Stimulated activated CD8-positive, alpha-beta memory T cell treated with anti-CD3 and anti-CD28 coated beads, Interleukin-12 subunit alpha, Interleukin-12 subunit beta, amount 100 ng/mL, for 24 hours (primary cell): ENCODE measurements at regions not wholly inside any gene's neighbourhood (a gene's known extent, or its start where the extent isn't known, plus 50 kb on each side); places are given as distances from the start of the nearest gene placed in this dataset.

Source experiments
- DNase-seq: peaks from one replicate; pipeline ENCODE4 v3.0.0-alpha.2; 2020; ENCODE audit errors: extremely low read depth

DNA sequence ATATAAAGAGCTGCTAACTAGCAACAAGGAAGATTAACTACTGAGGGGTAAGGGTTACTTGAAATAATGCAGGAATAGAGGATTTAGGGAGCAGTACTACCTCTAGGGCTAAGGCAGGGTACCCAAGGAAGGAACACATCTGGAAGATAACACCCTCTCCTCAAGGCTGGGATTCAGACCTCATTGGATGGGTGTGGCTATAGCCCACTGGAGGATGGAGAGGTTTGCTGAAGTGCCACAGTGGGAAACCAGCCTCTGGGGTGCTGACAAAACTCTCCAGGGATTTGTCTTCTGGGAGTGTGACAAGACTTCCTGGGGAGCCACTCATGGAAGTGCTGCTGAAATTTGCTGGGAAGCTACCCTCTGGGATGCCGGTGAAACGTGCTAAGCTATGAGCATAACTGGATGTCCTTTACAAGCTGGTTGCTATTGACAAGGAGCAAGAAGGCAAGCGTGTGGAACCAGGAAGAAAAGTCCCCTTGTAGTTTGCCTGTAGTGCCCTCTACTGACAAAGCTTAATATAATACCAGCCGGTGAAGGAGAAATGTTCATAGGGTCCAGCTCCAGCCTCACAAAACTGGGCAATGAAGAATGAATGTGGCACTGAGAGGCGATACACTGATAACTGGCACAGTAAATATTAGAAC, 122.8 kb upstream of the USP24 start:
- DNase-seq = no peak

DNA sequence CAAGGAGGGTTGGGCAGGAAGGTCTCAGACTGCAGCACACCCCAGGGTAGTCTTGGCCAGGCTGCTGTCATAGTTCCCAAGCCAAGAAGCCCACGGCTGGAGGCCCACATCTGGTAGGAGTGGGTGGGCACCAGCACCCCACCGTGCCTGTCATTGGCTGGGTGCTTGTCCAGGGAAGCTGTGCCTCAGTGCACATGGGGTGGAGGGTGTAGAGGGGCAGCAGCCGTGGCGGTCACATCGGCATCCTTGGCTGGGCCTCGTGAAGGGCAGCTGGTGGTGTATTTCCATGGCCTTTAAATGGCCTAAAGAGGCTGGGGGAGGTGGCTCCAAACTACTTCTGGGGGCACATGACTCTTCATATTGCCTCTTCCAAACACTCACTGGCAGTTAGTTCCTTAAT, 119.6 kb upstream of the USP24 start:
- DNase-seq = no peak

DNA sequence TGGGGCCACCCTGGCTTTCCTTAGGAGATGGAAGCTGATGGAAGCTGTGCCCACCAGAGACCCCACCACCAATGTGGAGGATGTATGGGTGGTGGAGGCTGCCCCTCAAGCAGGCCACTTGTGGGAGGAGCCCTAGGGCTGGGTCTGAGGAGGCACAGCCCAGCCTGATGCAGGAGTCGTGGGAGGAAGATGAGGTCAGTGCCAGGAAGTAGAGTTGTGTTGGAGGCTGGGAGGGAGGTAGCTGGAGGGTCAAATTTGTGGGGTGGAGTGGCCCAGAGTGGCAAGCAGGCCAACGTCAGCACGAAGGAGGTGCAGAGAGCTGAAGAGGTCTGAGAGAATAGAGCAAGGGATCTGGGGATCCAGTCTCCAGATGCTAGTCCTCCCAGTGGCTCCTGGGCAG, 119.0 kb upstream of the USP24 start:
- DNase-seq = no peak

DNA sequence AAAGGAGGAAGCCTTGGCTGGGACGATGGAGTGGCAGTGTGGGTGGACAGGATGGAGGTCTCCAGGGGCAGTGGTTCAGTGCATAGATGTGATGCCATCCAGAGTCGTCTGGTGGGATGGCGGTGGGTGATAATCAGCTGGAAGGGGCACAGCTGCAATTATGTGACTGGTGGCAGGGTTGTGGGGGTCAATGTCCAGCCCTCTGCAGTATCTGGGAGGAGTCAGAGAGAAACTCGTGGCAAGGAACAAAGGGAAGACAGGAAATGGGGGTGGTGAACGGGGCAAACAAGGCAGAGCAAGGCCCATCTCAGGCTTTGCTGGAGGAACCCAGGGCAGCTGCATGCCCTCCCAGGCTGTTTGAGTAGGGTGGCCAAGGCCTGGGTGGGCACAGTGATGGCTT, 118.3 kb upstream of the USP24 start:
- DNase-seq = no peak

DNA sequence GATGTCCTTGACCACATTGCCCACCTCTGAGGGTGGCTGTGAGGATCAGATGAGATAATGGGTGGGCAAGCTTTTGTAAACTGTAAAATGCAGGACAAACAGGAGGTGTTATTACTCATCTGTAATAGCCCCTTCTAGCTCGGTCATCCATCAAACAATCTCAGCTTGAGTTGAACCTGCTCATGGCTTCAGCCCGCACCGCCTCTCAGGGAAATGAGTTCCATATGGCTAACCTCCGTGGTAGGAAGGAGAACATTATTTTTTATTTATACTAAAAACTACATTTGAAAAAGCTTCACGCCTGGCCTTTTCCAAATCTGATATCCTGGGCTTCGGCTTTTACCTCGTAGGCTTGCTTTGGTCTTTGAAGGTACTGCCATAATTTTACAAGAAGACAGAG, 116.2 kb upstream of the USP24 start:
- DNase-seq = no peak

DNA sequence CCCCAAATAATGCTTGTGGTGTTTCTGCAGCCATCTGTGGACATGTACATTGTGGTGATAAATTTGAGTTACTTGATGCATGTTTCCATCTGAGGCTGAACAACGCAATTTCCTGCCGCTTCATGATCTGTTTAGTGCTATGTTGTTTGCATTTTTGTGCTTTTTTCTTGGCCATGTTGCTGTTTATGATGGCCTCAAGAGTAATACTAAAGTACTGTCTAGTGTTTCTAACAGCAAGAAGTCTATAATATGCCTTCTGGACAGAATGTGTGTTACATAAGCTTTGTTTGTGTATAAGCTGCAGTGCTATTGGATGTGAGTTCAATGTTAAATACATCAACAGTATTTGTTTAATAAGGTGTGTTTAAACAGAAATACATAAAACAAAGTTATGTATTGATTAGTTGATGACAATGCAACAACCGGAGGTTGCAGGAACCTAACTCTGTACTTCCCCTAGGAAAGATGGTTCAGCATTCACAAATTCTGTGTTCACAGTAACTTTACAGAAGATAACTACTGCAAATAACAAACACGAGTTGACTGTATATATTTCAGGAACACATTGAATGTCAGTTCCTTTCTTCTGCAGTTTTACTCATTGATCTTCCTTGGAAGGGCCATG, 114.8 kb upstream of the USP24 start:
- DNase-seq = no peak

DNA sequence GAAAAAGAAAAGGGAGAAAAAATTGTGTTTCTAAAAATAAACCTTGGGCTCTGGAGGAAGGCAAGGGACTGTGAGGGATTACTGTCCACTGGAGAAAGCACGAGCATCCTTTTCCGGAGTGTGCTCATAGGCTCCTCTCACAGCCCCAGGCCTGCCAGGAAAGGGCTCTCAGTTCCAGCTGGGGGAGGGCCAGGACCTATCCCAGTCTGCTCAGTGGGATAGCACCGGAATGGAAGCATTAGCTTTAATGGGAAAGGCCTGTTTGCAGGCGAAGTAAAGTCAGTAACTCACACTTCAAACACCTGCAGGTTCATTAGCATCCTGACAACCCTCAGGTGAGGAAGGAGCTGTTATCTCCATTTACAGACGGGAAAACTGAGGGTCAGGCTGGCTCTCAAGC, 113.9 kb upstream of the USP24 start:
- no peak for DNase-seq

DNA sequence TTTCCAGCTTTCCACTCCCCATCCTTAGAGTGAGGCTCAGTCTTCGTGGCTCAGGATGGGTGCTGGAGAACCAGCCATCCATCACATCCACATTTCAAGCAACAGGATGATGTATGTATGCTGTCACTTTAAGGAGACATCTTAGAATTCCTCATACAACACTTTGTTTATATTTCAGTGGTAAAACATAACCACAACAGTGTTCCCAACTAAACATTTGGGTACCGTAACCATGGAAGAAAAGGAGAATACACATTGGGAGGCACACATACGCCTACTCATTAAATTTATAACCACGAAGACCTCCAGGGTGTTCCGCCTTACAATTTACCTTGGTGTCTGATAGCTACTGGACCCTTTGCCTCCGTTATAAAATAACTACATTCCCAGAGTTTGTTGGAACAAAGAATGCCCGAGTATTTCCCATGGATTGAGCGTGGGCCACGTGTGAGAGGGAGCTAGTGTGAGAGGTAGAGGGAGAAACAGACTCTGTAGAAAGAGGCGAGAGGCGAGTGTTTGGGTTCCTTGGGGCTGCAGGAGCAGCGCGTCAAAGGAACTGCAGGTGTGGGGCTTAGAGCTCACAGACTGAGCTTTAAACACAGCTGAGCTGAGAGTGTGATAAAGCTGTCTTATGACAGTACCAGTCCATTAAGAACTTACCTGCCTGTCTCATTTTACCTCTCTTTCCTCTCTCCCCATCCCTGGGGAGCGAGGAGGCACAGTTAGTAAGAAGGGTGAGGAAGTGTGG, 111.5 kb upstream of the USP24 start:
- DNase-seq = no peak

DNA sequence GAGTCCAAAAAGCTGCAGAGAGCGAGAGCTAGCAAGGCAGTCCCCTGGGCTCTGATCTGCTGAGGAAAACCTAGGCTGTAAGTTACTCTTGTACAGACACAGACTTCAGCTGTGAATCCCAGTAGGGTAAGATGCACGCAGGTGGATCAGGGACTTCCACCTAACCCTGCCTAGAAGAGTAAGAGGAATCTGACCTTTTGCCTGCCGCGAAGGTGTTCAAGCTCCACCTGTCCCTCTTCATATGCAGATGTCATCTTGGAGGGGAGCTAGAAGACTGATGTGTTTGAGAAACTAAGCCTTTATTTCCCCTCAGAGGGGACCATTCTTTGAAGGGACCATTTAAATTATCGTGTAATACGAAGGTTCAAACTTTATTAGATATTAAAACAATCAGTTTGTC, 108.6 kb upstream of the USP24 start:
- DNase-seq = no peak

DNA sequence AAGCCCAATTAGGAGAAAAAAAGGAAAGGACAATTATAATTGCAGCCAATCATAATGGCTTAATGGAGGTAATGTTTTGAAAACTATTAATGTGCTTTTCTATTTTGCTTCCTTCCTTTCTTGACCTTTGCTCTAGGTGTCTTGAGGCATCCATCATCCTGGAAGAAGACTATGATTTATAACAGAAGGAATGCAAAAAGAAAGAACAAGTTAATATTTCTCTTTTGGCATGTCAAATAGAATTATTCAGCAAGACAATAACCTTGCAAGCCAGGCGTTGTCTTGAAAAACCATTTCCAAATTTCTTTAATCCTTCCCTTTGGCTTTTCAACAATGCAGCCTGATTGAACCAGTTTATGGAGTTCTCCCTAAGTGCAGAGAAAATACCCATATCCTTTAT, 107.7 kb upstream of the USP24 start:
- DNase-seq = no peak

DNA sequence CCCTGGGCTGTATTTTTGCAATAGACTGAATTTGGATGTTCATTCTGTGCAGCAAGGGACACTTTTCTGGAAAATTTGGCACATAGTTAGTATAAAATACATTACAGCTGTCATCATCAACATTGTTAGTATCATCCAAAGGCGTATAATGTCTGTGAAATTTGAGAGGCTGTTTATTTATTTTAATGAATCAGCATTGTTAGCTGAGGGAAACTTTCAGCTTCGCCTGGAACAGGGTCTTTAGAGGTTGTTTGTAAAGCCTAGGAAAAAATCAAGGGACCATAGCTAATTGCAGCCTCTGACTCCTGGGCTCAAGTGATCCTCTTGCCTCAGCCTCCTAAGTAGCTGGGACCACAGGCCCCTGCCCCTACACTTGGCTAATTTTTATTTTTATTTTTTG, 106.8 kb upstream of the USP24 start:
- no peak for DNase-seq

DNA sequence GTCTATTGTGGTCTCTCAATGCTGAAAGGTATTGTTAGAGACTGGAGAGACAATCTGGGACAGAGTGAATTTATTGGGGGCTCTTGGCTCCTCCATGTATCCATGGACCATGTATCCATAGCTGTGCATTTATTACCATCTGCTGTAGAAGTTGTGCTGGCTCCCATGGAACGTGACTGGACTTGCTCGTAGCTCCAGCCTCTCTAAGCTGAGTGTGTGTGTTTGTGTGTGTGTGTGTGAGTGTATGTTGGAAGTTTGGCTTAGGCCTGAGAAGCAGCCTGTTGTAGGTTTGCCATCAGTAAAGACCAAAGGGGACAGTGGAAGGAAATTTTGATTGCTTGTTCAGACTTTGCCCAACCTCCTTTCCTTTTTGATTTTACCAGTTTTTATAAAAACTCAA, 105.7 kb upstream of the USP24 start:
- DNase-seq = no peak

DNA sequence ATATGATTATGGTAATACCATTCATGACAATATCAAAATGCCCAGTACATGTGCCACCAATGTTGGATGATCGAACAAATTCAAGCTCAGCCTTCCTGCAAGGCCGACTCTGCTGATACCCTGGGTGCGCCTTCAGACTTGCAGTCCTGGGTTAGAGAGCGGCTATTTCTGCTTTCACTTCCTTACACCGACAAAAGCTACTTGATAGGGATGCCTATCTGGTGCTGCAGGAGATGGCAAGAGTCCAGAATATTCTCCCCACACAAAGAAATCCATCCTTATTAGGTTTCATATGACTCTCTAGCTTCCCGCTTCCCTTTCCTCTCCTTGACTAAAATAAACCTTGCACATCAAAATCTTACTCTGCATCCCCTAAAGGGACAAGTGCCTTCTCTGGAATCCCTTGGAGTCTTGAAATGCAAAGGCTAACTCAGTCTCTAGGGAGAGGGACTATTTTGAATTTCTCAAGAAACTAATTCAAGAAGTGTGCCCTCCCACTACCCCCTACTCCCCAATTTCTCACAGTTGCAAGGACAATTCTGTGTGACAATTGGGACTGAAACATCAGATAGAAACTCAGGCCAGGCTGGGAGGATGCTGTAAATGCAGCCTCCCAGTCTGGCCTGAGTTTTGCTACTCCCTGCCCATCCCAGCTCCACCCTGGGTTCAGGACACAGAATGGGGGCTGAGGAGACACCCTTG, 103.1 kb upstream of the USP24 start:
- no peak for DNase-seq

DNA sequence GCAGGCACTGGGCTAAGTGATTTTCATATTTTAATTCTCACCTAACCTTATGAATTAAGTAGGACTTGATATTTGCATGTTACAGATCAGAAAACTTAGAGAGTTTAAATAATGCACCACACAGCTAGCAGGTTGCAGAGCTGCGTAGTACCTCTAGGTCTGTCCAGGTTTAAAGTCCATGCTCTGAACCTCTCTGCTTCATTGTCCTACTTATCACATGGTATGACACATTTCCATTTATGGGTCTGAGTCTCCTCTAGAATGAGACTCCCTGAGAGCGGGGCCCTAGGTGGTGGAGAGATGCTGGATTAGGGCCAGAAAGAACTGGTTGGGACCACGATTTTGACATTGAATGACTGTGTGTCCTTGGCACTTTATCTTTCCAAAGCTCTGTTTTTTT, 102.5 kb upstream of the USP24 start:
- no peak for DNase-seq

DNA sequence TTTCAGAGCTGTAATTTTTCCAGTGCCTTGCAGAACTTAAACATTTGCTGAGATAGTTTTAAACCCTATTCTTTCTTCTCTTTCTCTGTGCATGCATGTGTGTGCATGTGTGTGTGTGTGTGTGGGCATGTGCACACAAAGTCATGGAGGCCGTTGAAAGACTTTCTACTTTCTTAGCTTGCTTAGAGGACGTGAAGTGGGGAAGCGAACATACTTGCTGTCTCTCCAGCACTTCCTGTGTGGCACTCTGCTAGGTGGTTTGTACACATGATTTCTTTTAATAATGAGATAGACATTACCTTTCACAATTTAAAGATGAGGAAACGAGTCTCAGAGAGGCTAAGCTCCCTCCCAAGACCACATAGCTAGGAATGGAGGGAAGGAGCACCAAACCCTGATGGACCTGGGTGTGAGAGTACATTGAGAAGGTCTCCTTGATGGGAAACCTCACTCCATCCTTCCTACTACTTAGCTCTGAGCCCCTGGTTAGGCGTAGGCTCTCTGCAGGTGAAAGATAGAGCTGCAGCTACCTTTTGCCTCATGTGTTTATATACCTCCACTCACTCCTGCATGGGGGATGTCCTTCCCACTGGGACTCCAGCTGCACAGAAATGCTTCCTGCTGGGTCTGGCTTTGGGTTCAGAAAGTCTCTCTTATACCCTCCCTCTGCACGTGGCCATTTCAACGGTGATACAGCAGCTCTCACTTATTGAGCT, 101.9 kb upstream of the USP24 start:
- DNase-seq = no peak

DNA sequence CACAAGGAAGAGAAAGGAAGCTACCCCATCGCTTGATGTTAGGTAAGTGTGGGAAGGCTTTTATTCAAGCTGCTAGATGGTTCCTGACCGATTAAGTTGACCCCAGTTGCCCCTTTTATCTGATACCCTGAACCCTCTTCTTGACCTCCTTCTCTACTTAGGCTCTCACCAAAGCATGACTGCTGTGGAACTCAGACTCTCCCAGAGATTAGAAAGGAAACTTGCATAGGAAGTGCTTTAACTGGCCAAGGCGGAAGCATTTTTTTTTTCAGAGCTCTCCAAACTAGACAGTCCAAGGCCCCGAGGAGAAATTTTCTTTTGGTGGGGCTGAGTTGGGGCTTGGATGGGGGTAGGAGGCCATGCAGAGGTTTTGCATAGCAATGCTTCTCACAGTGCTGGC, 101.3 kb upstream of the USP24 start:
- DNase-seq = no peak

DNA sequence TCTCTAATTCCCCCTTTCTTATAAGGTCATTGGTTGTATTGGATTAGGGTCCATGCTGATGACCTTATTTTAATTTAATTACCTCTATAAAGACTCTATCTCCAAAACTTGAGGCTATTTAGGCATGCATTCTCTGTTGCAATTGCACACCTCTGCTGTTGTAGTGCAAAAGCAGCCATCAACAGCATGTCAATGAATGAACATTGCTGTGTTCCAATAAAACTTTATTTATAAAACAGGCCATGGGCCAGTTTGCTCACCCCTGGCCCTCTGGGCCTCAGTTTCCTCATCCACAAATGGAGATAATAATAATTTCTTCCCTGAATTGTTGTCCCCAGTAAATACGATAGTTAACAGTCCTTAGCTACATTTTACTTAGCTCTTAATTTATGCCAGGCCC, 100.4 kb upstream of the USP24 start:
- no peak for DNase-seq

DNA sequence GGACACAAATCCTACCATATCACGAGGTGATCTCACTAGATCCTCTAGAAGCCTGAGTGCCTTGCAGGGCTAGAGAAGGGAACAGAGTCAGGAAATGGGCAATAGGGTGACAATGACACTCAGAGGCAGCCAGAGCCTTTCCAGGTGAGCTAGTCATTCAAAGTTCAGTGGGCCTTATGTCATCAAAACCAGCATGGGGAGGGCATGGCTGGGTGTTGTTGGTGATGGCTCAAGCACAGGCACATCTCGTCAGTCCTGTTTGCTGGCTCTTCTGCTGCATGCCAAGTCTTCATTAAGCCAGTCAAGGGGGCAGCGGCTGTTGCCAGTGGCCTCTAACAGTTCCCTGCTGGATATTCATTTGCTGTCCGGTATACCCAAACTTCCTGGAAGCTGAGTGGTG, 99.6 kb upstream of the USP24 start:
- no peak for DNase-seq

DNA sequence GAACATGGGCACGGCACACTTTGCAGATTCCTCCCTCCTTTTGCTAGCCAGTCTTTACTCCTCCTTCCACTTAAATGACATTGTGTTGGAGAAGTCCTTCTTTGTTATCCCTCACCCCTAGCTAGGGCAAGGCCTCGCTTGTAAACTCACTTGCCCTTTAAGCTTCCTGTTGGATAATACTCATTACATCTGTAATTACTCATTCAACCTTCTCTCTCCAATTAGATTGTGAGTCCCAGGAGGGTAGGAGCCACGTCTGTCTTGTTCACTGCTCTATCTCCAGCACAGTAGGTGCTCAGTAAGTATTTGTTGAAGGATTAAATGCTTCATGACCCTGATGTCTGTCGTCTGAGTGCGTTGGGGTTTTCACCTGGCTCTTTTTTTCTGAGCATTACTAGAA, 98.7 kb upstream of the USP24 start:
- DNase-seq = no peak

DNA sequence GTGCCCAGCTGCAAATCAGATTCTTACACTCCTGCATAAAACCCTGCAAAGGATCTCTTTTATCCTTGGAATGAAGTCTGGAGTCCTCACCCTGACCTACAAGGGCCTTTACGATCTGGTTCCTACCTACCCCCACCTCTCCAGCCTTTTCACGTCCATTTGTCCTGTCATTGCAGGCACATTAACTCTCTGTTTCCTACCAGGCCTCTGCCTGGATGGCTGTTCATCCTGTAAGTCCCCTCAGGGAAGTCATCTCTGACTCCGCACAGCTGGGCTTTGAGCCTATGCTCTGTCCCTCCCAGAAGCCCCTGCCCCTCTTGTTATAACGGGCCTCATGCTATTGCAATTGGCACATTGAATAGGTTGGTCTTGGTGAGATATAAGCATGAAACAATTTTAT, 96.8 kb upstream of the USP24 start:
- DNase-seq = no peak

DNA sequence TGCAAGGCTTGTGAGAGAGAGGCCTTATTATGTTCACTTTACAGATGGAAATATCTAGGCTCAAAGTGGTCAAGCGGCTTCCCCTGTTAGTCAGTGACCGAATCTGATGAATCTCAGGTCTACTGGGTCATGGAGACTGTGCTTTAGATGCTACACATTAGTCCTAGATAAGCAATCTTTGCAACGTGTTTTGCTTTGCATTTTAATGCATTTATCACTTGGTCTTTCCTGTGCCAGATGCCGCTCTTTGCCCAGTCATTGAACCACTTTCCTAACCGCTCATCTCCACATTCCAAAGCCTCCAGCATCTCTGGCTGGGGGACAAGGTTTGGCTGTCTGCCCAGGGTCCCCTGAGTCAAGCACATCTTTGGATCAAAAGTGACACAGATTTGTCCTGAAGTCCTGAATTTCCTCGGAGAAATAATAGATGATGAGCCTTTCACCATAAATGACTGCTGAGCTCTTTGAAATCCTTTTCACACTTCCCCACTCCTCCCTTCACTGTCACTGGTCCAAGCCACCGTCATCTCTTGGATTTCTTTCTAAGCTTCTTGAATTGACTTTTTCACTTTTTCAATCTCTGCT, 96.0 kb upstream of the USP24 start:
- DNase-seq = no peak

DNA sequence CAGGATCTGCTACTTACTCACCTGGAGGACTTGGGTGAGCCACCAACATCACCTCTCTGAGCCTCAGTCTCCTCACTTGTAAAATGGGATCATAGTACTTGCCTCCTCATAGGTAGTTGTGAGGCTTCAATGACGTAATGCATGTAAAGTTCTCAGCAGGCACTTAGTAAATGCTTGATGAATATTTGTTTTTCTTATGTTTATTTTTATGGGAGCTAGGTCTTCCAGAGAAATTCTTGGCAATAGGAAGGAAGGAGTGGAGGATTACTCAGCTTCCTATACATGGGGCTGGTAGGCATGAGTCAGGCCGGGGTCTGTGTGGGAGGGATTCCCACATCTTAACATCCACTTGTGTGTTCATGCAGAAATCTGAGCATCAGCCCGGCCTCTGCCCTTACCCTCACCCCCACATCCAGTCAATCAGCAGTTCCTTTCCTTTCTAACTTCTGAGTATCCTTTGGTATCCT, 95.4 kb upstream of the USP24 start:
- no peak for DNase-seq
